ENCODE measurements at regions not wholly inside any gene's neighbourhood (a gene's known extent, or its start where the extent isn't known, plus 50 kb on each side); places are given as distances from the start of the nearest gene placed in this dataset.

DNA sequence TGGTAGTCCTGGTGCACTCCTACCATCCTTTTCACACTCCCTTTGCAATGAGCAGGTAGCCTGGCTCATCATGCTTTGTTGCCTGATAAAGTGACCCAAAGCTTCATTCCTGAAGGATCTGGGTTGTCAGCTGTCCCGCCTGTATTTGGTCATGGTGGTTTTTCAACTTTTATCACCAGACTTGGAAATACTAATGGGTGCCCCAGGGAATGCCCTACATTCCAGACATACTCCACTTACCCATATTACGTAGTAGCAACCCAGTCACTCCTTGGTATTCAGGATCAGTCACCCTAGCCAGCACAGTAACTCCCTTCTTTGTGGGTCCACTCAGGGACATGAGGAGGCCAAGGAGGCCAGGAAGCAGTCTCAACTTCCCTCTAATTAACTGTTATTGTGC is 199.2 kb downstream of the MAFB start:
- H3K79me2 ChIP-seq (ENCODE audit: control insufficient read depth, low read length) = no peaks in the 10 kb centered on the region
- no peaks in the 10 kb centered on the region for H3F3A ChIP-seq (ENCODE audit: control insufficient read depth, insufficient read depth)
- H3K36me3 ChIP-seq (ENCODE audit: control insufficient read depth, low read length) = no peaks in the 10 kb centered on the region
- no peak overlapping the region for H3K4me3 ChIP-seq (ENCODE audit: low read length)
- no peaks in the 10 kb centered on the region for H3K9me2 ChIP-seq (replicated peaks; ENCODE audit: control insufficient read depth, low read length)
- H3K4me2 ChIP-seq (ENCODE audit: low read length) = no peak overlapping the region
- H4K20me1 ChIP-seq (ENCODE audit: control insufficient read depth, insufficient read depth, low read depth, low read length) = no peaks in the 10 kb centered on the region
- H3K4me1 ChIP-seq (ENCODE audit: control insufficient read depth, low read length) = no peaks in the 10 kb centered on the region
- no peak overlapping the region for H3K27ac ChIP-seq (ENCODE audit: low read depth, low read length)
- no peaks in the 10 kb centered on the region for H3K27me3 ChIP-seq (ENCODE audit: control insufficient read depth, low read length)
- no peaks in the 10 kb centered on the region for H3K9me3 ChIP-seq (ENCODE audit: control insufficient read depth, insufficient read depth, low read length)
- TF ChIP-seq EZH2phosphoT487 (IDR thresholded peaks at IDR 0.05; ENCODE audit: borderline replicate concordance, low read length) = no peak
- TF ChIP-seq, protein P1, sequence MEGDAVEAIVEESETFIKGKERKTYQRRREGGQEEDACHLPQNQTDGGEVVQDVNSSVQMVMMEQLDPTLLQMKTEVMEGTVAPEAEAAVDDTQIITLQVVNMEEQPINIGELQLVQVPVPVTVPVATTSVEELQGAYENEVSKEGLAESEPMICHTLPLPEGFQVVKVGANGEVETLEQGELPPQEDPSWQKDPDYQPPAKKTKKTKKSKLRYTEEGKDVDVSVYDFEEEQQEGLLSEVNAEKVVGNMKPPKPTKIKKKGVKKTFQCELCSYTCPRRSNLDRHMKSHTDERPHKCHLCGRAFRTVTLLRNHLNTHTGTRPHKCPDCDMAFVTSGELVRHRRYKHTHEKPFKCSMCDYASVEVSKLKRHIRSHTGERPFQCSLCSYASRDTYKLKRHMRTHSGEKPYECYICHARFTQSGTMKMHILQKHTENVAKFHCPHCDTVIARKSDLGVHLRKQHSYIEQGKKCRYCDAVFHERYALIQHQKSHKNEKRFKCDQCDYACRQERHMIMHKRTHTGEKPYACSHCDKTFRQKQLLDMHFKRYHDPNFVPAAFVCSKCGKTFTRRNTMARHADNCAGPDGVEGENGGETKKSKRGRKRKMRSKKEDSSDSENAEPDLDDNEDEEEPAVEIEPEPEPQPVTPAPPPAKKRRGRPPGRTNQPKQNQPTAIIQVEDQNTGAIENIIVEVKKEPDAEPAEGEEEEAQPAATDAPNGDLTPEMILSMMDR (IDR thresholded peaks at IDR 0.05; ENCODE audit: low read depth, low read length, poor library complexity, severe bottlenecking) = no peak

DNA sequence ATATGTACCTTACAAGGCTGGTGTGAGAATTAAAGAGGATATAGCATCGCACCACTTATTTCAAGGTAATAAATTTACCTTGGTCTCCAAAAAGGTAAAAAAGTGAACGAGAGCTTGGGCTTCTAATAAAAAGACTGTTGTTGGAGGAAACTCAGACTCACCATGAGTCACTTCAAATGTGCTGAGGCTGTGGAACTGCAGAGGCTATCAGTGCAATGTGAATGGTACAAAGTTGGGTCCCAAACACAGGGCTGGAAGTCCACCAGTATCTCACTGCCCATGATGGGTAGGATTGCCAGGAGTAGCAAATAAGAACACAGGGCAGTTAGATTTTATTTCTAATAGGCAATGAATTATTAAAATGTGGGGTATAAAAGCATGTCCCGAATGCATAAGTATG is 200.6 kb downstream of the MAFB start:
- no peak overlapping the region for H3K27ac ChIP-seq (ENCODE audit: low read depth, low read length)
- no peaks in the 10 kb centered on the region for H3K36me3 ChIP-seq (ENCODE audit: control insufficient read depth, low read length)
- no peaks in the 10 kb centered on the region for H3K79me2 ChIP-seq (ENCODE audit: control insufficient read depth, low read length)
- no peaks in the 10 kb centered on the region for H3K9me3 ChIP-seq (ENCODE audit: control insufficient read depth, insufficient read depth, low read length)
- H4K20me1 ChIP-seq (ENCODE audit: control insufficient read depth, insufficient read depth, low read depth, low read length) = no peaks in the 10 kb centered on the region
- no peaks in the 10 kb centered on the region for H3F3A ChIP-seq (ENCODE audit: control insufficient read depth, insufficient read depth)
- no peaks in the 10 kb centered on the region for H3K4me1 ChIP-seq (ENCODE audit: control insufficient read depth, low read length)
- no peaks in the 10 kb centered on the region for H3K9me2 ChIP-seq (replicated peaks; ENCODE audit: control insufficient read depth, low read length)
- H3K4me3 ChIP-seq (ENCODE audit: low read length) = no peak overlapping the region
- TF ChIP-seq, protein P1 (IDR thresholded peaks at IDR 0.05; ENCODE audit: low read depth, low read length, poor library complexity, severe bottlenecking) = no peak
- TF ChIP-seq EZH2phosphoT487 (IDR thresholded peaks at IDR 0.05; ENCODE audit: borderline replicate concordance, low read length) = no peak
- no peaks in the 10 kb centered on the region for H3K27me3 ChIP-seq (ENCODE audit: control insufficient read depth, low read length)
- H3K4me2 ChIP-seq (ENCODE audit: low read length) = no peak overlapping the region

DNA sequence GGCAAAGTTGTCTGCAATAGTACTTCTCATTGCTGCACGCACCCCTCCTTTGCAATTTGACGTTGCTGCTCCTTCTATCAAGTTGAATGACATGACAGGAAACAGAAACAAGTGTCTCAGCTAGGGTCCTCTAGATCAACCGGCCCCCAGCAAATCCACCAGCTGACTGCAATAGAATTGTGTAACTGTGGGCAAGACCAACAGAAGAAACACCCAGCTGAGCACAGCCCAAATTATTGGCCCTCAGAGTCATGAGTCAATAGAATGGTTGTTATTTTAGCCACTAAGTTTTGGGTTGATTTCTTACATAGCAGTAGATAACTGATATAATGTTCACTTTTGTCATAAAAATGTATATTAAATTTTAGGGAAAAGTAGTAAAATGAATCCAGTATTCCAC is 202.7 kb downstream of the MAFB start:
- no peaks in the 10 kb centered on the region for H3K9me3 ChIP-seq (ENCODE audit: control insufficient read depth, insufficient read depth, low read length)
- no peak overlapping the region for H3K27ac ChIP-seq (ENCODE audit: low read depth, low read length)
- H4K20me1 ChIP-seq (ENCODE audit: control insufficient read depth, insufficient read depth, low read depth, low read length) = no peaks in the 10 kb centered on the region
- H3K36me3 ChIP-seq (ENCODE audit: control insufficient read depth, low read length) = no peaks in the 10 kb centered on the region
- no peaks in the 10 kb centered on the region for H3K4me1 ChIP-seq (ENCODE audit: control insufficient read depth, low read length)
- no peak overlapping the region for H3K4me3 ChIP-seq (ENCODE audit: low read length)
- H3F3A ChIP-seq (ENCODE audit: control insufficient read depth, insufficient read depth) = no peaks in the 10 kb centered on the region
- no peaks in the 10 kb centered on the region for H3K9me2 ChIP-seq (replicated peaks; ENCODE audit: control insufficient read depth, low read length)
- TF ChIP-seq, protein P1 (IDR thresholded peaks at IDR 0.05; ENCODE audit: low read depth, low read length, poor library complexity, severe bottlenecking) = no peak
- TF ChIP-seq EZH2phosphoT487 (IDR thresholded peaks at IDR 0.05; ENCODE audit: borderline replicate concordance, low read length) = no peak
- no peaks in the 10 kb centered on the region for H3K27me3 ChIP-seq (ENCODE audit: control insufficient read depth, low read length)
- H3K4me2 ChIP-seq (ENCODE audit: low read length) = no peak overlapping the region
- H3K79me2 ChIP-seq (ENCODE audit: control insufficient read depth, low read length) = no peaks in the 10 kb centered on the region

Measured in DOHH2 (cell line).